ENCODE measurements at regions not wholly inside any gene's neighbourhood (a gene's known extent, or its start where the extent isn't known, plus 50 kb on each side); places are given as distances from the start of the nearest gene placed in this dataset.
"Not testable (repeated sequence)": the region's sequence is repeated elsewhere in the genome, so short reads cannot be mapped to it uniquely, and the experiment has no call there.

DNA sequence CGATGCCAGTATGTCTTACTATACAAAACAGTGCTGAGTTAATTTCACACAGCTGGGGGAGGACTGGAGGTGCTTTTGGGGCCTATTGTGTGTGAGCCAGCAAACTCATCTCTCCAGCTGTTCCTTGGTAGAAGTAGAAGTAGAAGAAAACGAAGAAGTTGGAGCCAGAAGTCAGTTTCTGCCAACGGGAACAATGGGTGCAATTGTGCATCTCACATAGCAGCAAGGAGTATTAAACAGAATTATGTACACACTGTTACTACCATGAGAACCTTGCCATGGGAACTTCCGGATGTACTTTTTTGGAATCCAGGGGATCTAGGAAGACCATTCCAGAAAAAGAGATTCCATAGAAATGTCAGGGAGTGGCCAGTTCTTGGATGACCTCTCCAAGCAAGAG is 88.6 kb downstream of the VCPKMT start:
- Histone ChIP-seq H3K27ac (no peak overlapping the region), H3K36me3 (no peaks in the 10 kb centered on the region), H3K4me1 (ENCODE audit: control insufficient read depth in 1 of 2, insufficient read depth in 1 of 2, low read depth in 1 of 2, low read length in 1 of 2) (no peaks in the 10 kb centered on the region), H3K27me3 (no peaks in the 10 kb centered on the region), H3K9me3 (no peaks in the 10 kb centered on the region), H3K4me3 (ENCODE audit: low read depth in 1 of 2, low read length in 1 of 2) (no peak overlapping the region)
- TF ChIP-seq, protein P1, sequence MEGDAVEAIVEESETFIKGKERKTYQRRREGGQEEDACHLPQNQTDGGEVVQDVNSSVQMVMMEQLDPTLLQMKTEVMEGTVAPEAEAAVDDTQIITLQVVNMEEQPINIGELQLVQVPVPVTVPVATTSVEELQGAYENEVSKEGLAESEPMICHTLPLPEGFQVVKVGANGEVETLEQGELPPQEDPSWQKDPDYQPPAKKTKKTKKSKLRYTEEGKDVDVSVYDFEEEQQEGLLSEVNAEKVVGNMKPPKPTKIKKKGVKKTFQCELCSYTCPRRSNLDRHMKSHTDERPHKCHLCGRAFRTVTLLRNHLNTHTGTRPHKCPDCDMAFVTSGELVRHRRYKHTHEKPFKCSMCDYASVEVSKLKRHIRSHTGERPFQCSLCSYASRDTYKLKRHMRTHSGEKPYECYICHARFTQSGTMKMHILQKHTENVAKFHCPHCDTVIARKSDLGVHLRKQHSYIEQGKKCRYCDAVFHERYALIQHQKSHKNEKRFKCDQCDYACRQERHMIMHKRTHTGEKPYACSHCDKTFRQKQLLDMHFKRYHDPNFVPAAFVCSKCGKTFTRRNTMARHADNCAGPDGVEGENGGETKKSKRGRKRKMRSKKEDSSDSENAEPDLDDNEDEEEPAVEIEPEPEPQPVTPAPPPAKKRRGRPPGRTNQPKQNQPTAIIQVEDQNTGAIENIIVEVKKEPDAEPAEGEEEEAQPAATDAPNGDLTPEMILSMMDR (IDR thresholded peaks at IDR 0.05): no peak

DNA sequence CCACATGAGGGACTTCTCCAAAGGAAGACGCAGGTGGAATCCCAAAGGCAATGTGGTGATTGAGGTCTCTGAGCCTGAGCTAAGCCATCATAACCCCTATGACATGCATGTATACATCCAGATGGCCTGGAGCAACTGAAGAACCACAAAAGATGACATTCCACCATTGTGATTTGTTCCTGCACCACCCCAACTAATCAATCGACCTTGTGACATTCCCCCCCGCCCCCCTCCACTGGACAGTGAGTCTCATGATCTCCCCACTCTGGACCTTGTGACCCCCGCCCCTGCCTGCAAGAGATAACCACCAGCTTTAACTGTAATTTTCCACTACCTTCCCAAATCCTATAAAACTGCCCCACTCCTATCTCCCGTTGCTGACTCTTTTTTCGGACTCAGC is 87.9 kb downstream of the VCPKMT start:
- TF ChIP-seq, protein P1 (IDR thresholded peaks at IDR 0.05): no peak
- Histone ChIP-seq H3K27me3 (no peaks in the 10 kb centered on the region), H3K4me1 (ENCODE audit: control insufficient read depth in 1 of 2, insufficient read depth in 1 of 2, low read depth in 1 of 2, low read length in 1 of 2) (no peaks in the 10 kb centered on the region), H3K27ac (no peak overlapping the region), H3K9me3 (no peaks in the 10 kb centered on the region), H3K4me3 (ENCODE audit: low read depth in 1 of 2, low read length in 1 of 2) (no peak overlapping the region), H3K36me3 (no peaks in the 10 kb centered on the region)

DNA sequence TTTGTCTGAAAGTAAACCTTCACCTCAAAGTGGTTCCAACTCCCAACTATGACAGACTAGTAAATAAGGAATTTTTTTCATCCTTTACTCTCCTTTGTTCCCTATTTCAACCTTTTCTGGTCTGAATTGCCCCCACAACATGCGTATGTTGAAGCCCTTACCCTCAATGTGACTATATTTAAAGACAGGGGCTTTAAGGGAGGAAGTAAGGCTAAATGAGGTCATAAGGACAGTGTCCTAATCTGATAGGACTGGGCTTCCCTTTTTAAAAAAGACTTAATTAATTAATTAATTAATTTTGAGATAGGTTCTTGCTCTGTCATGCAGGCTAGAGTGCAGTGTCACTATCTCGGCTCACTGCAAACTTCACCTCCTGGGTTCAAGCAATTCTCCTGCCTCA is 86.3 kb downstream of the VCPKMT start:
- no peaks in the 10 kb centered on the region for H3K9me3 ChIP-seq
- no peaks in the 10 kb centered on the region for H3K4me1 ChIP-seq (ENCODE audit: control insufficient read depth in 1 of 2, insufficient read depth in 1 of 2, low read depth in 1 of 2, low read length in 1 of 2)
- no peak overlapping the region for H3K27ac ChIP-seq

DNA sequence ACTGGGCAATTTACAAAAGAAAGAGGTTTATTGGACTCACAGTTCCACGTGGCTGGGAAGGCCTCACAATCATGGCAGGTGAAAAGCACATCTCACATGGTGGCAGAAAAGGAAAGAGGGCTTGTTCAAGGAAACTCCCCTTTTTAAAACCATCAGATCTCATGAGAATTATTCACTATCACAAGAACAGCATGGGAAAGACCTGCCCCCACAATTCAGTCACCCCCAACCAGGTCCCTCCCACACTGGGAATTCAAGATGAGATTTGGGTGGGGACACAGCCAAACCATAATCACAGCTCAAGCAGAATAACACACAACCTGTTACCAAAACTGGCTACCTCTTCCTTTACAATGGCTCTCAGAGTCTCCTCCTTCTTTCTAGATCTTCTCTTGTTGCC is 85.5 kb downstream of the VCPKMT start:
- H3K36me3 ChIP-seq; H3K4me3 ChIP-seq (ENCODE audit: low read depth in 1 of 2, low read length in 1 of 2); H3K27ac ChIP-seq; H3K4me1 ChIP-seq (ENCODE audit: control insufficient read depth in 1 of 2, insufficient read depth in 1 of 2, low read depth in 1 of 2, low read length in 1 of 2); H3K27me3 ChIP-seq; H3K9me3 ChIP-seq: not testable (repeated sequence)

More for the DNA sequence above, 86.3 kb downstream of the VCPKMT start:
- Histone ChIP-seq H3K36me3 (no peaks in the 10 kb centered on the region), H3K27me3 (no peaks in the 10 kb centered on the region), H3K4me3 (ENCODE audit: low read depth in 1 of 2, low read length in 1 of 2) (no peak overlapping the region)
- TF ChIP-seq, protein P1 (IDR thresholded peaks at IDR 0.05): no peak

DNA sequence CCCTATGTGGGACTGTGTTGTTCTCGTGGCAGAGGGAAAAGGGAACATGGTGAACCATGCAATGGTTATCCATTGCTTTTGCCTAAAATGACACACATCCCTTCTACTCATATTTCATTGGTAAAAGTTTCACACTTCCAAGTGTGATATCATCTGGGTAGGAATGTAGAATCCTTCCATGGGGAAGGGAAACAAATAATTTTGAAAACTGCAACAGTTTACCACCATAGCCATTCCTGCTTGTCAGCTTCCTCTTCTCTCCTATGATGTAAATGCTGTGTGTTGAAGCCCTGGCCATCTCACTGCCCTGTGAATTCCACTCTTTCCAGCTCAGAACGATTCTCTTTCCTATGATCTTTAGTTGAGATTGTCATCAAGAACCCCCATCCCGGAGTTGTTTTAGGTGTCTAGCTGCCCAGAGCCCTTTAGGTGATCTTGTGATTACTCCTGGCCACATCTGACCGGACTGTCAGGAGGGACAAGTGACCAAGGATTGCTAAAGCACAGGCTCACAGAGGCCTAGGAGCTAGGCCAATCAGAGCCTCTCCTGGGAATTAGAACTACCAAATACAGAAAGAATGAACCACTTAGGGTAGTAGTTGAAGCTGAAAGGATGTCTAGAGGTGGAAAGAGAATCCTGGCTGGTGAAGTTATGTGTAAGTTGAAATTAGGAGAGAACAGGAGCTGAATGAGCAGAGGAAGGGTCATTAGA is 84.6 kb downstream of the VCPKMT start:
- TF ChIP-seq, protein P1 (IDR thresholded peaks at IDR 0.05): no peak
- H3K27ac ChIP-seq: no peak overlapping the region
- no peak overlapping the region for H3K4me3 ChIP-seq (ENCODE audit: low read depth in 1 of 2, low read length in 1 of 2)

DNA sequence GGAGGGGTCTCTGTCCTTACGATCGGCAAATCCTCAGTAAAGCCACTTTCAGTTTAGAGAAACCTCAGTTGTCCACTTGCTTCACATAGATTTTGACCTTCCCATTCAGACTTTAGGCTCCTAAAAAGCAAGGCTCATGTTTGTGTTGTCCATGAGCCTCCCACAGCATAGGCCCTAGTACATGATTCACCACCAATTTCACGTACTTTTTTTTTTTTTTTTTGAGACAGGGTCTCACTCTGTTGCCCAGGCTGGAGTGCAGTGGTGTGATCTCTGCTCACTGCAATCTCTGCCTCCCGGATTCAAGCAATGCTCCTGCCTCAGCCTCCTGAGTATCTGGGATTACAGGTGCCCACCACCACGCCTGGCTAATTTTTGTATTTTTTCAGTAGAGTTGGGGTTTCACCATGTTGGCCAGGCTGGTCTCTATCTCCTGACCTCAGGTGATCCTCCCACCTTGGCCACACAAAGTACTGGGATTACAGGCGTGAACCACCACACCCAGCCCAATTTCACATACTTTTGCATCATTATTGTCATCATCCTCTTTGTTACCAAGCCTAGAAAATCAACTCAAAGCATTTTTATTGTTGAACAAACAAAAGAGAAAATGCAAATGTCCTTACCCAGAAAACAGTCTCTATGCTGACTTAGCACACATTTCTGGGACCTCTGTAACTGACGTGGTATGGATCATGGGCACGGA is 83.8 kb downstream of the VCPKMT start:
- H3K27ac ChIP-seq; H3K4me3 ChIP-seq (ENCODE audit: low read depth in 1 of 2, low read length in 1 of 2); H3K9me3 ChIP-seq; H3K36me3 ChIP-seq; H3K4me1 ChIP-seq (ENCODE audit: control insufficient read depth in 1 of 2, insufficient read depth in 1 of 2, low read depth in 1 of 2, low read length in 1 of 2); H3K27me3 ChIP-seq: not testable (repeated sequence)

More for the DNA sequence above, 84.6 kb downstream of the VCPKMT start:
- Histone ChIP-seq H3K36me3 (no peaks in the 10 kb centered on the region), H3K27me3 (no peaks in the 10 kb centered on the region), H3K4me1 (ENCODE audit: control insufficient read depth in 1 of 2, insufficient read depth in 1 of 2, low read depth in 1 of 2, low read length in 1 of 2) (no peaks in the 10 kb centered on the region), H3K9me3 (no peaks in the 10 kb centered on the region)

Data from neutrophil (primary cell).